IMR-90 (cell line): ENCODE measurements at regions not wholly inside any gene's neighbourhood (a gene's known extent, or its start where the extent isn't known, plus 50 kb on each side); places are given as distances from the start of the nearest gene placed in this dataset.

ENCODE experiments used
- CEBPB ChIP-seq: IDR thresholded peaks from 2 replicates; pipeline ENCODE4 v1.6.1; 2012; ENCODE audit warnings: low read depth, low read length, improper control_type of control experiment
- CHD1 ChIP-seq: IDR thresholded peaks from 2 replicates; pipeline ENCODE4 v1.6.1; 2012; ENCODE audit warnings: low read depth, low read length, improper control_type of control experiment
- MAFK ChIP-seq: IDR thresholded peaks from 2 replicates; pipeline ENCODE4 v1.6.1; 2012; ENCODE audit warnings: low read depth, low read length, improper control_type of control experiment
- MAZ ChIP-seq: IDR thresholded peaks from 2 replicates; pipeline ENCODE4 v1.6.1; 2012; ENCODE audit warnings: low read depth, mild to moderate bottlenecking, low read length, improper control_type of control experiment, moderate library complexity, borderline replicate concordance
- MXI1 ChIP-seq: IDR thresholded peaks from 2 replicates; pipeline ENCODE4 v1.6.1; 2012; ENCODE audit warnings: low read depth, mild to moderate bottlenecking, low read length, moderate library complexity, borderline replicate concordance
- POLR2A ChIP-seq: IDR thresholded peaks from 2 replicates; pipeline ENCODE4 v1.6.1; 2012; ENCODE audit warnings: mild to moderate bottlenecking, low read depth, low read length
- RAD21 ChIP-seq: IDR thresholded peaks from 2 replicates; pipeline ENCODE4 v1.6.1; 2012; ENCODE audit warnings: low read length, improper control_type of control experiment
- RCOR1 ChIP-seq: IDR thresholded peaks from 2 replicates; pipeline ENCODE4 v1.6.1; 2012; ENCODE audit warnings: mild to moderate bottlenecking, low read length, improper control_type of control experiment; ENCODE audit not compliant: insufficient replicate concordance
- TF ChIP-seq, protein P1 (sequence below): conservative IDR thresholded peaks from 2 replicates; pipeline ENCODE4 v1.5.1; 2012; ENCODE audit warnings: mild to moderate bottlenecking, low read depth, low read length, improper control_type of control experiment

DNA sequence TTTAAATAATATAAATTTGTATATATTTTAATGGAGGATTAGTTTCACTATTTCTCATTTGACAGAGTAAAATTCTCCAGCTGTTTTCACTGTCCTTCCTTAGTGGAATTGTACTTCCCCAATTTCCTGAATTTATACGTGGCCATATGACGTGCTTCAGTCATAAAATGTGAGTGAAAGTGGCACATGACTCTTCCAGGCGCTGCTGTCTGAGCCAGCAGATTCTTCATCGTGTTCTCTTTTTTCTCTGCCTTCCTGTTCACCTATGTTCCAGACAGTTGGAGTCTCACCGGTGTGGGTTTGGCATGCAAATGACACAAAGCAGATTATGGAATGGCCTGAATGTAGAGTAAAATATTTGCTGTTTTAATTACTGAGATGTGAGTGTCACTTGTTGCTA, 684.1 kb downstream of the SEMA5A start:
- TF ChIP-seq POLR2A (no peak), MAFK (no peak), RCOR1 (no peak), CEBPB (no peak), MAZ (no peak), MXI1 (no peak), CHD1 (no peak), RAD21 (no peak)
- TF ChIP-seq, protein P1, sequence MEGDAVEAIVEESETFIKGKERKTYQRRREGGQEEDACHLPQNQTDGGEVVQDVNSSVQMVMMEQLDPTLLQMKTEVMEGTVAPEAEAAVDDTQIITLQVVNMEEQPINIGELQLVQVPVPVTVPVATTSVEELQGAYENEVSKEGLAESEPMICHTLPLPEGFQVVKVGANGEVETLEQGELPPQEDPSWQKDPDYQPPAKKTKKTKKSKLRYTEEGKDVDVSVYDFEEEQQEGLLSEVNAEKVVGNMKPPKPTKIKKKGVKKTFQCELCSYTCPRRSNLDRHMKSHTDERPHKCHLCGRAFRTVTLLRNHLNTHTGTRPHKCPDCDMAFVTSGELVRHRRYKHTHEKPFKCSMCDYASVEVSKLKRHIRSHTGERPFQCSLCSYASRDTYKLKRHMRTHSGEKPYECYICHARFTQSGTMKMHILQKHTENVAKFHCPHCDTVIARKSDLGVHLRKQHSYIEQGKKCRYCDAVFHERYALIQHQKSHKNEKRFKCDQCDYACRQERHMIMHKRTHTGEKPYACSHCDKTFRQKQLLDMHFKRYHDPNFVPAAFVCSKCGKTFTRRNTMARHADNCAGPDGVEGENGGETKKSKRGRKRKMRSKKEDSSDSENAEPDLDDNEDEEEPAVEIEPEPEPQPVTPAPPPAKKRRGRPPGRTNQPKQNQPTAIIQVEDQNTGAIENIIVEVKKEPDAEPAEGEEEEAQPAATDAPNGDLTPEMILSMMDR: no peak
